Cardiac fibroblast (primary cell): ENCODE measurements at regions not wholly inside any gene's neighbourhood (a gene's known extent, or its start where the extent isn't known, plus 50 kb on each side); places are given as distances from the start of the nearest gene placed in this dataset.
"Not testable (repeated sequence)": the region's sequence is repeated elsewhere in the genome, so short reads cannot be mapped to it uniquely, and the experiment has no call there.

Experiments used
- DNase-seq, 2 donors: peaks; one replicate each; pipeline versions ENCODE4 v3.0.0 to v3.0.0-alpha.2; 2010; ENCODE audit warnings: low read depth in 2 of 2
- H3K4me3 ChIP-seq, 2 donors: replicated peaks in 1 of 2; 1 replicate in 1 of 2; 2 replicates in 1 of 2; pipeline ENCODE4 v1.5.1; 2011; ENCODE audit warnings: low read depth in 2 of 2, low read length in 2 of 2, mild to moderate bottlenecking in 2 of 2, moderate library complexity in 1 of 2
- CTCF ChIP-seq: IDR thresholded peaks from one replicate; pipeline ENCODE4 v1.5.1; 2011; ENCODE audit warnings: low read depth, mild to moderate bottlenecking, low read length, inconsistent platforms

GRCh38 chr5:104903941-104904340, 1341.4 kb upstream of the NUDT12 start:
- no peak for TF ChIP-seq CTCF
- no peak overlapping the region for H3K4me3 ChIP-seq
- no peak for DNase-seq

- no peak overlapping the region for H3K4me3 ChIP-seq
- DNase-seq = no peak
- TF ChIP-seq CTCF = no peak
Measured at GRCh38 chr5:104891596-104891995, 1329.0 kb upstream of the NUDT12 start.

GRCh38 chr5:104890767-104891166, 1328.2 kb upstream of the NUDT12 start:
- TF ChIP-seq CTCF = no peak
- no peak for DNase-seq
- H3K4me3 ChIP-seq = no peak overlapping the region

DNA sequence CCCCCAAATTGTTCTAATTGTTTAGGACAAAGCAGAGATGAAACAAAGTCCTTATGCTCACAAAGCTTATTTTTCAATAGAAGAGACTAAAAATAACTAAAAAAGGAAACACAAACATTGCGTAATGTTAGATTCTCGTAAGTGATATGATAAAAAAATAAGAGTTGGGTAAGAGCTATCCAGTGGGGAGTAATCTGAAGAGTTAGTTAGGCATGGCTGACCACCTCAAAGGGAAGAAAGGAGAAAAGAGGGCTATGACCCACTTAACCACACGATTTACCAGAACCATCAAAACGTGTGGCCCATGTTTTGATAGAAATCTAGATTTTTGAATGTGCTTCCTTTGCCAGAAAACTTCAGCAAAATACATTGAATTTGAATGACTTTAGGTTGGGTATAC, 1296.8 kb upstream of the NUDT12 start:
- no peak for TF ChIP-seq CTCF
- DNase-seq = peak in 1 of 2 donors; percentile 1
- no peak overlapping the region for H3K4me3 ChIP-seq

- DNase-seq, H3K4me3 ChIP-seq: not testable (repeated sequence)
Measured at GRCh38 chr5:104852099-104852498, 1289.5 kb upstream of the NUDT12 start.

- no peak for DNase-seq
- TF ChIP-seq CTCF = no peak
- no peak overlapping the region for H3K4me3 ChIP-seq
Measured at GRCh38 chr5:104845541-104845940, 1283.0 kb upstream of the NUDT12 start.

DNA sequence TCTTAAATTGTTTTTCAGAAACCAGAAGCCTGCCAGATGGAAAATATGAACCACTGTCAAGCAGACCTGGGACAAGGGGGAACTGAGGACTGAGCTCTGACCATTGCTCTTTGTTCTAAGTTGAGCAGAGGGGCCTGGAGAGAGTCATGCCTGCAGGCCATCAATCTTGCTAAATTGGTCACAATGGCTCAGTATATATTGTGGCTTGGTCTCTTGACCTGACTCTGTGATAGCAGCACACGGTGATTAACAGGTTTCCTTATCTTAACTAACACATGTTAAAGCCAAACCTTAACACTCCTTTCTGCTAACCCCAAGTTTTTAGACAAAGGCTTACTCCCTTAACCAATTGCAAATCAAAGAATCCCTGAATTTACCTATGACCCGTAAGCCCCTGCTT, 1281.2 kb upstream of the NUDT12 start:
- TF ChIP-seq CTCF = no peak
- DNase-seq = no peak

GRCh38 chr5:104840284-104840683, 1277.7 kb upstream of the NUDT12 start:
- DNase-seq = no peak
- no peak for TF ChIP-seq CTCF
- no peak overlapping the region for H3K4me3 ChIP-seq

More for the DNA sequence above, 1281.2 kb upstream of the NUDT12 start:
- H3K4me3 ChIP-seq = no peak overlapping the region

DNA sequence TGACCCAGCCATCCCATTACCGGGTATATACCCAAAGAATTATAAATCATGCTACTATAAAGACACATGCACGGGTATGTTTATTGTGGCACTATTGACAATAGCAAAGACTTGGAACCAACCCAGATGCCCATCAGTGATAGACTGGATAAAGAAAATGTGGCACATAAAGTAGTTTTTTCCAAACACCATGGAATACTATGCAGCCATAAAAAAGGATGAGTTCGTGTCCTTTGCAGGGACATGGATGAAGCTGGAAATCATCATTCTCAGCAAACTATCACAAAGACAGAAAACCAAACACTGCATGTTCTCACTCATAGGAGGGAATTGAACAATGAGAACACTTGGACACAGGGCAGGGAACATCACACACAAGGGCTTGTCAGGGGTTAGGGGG, 1268.9 kb upstream of the NUDT12 start:
- not testable (repeated sequence) for DNase-seq

More for the DNA sequence above, 1268.9 kb upstream of the NUDT12 start:
- H3K4me3 ChIP-seq = not testable (repeated sequence)
